Fibroblast of lung (primary cell): ENCODE measurements at regions not wholly inside any gene's neighbourhood (a gene's known extent, or its start where the extent isn't known, plus 50 kb on each side); places are given as distances from the start of the nearest gene placed in this dataset.

Source experiments
- DNase-seq, 2 donors: peaks; one replicate each; pipeline versions ENCODE4 v3.0.0 to v3.0.0-alpha.2; 2010; ENCODE audit warnings: low read depth in 2 of 2
- H2AFZ ChIP-seq: 2 replicates; pipeline ENCODE4 v1.5.1; 2012; ENCODE audit warnings: low read length, control low read depth, inconsistent platforms
- H3K27ac ChIP-seq: 2 replicates; pipeline ENCODE4 v1.5.1; 2011; ENCODE audit warnings: low read length, control low read depth; ENCODE audit not compliant: insufficient read depth
- H3K27me3 ChIP-seq: 2 replicates; pipeline ENCODE4 v1.5.1; 2011; ENCODE audit warnings: mild to moderate bottlenecking, low read length; ENCODE audit not compliant: control insufficient read depth, insufficient read depth
- H3K36me3 ChIP-seq: 2 replicates; pipeline ENCODE4 v1.5.1; 2011; ENCODE audit warnings: low read length; ENCODE audit not compliant: control insufficient read depth, insufficient read depth
- H3K4me1 ChIP-seq: 2 replicates; pipeline ENCODE4 v1.5.1; 2011; ENCODE audit warnings: low read length; ENCODE audit not compliant: control insufficient read depth, insufficient read depth; ENCODE audit errors: extremely low read depth
- H3K4me2 ChIP-seq: 2 replicates; pipeline ENCODE4 v1.5.1; 2011; ENCODE audit warnings: low read length, control low read depth; ENCODE audit not compliant: insufficient read depth; ENCODE audit errors: extremely low read depth
- H3K4me3 ChIP-seq, 4 experiments: fragments of 200-600 bp in 1 of 4; sonication (generic) in 1 of 4; replicated peaks in 1 of 4; 2 replicates each; pipeline ENCODE4 v1.5.1; 2011 to 2016; ENCODE audit warnings: low read length in 4 of 4, low read depth in 3 of 4, mild to moderate bottlenecking in 3 of 4, control low read depth in 2 of 4, inconsistent platforms in 1 of 4, mixed read lengths in 1 of 4; ENCODE audit not compliant: insufficient read depth in 1 of 4; ENCODE audit errors: control extremely low read depth in 1 of 4
- H3K79me2 ChIP-seq: 2 replicates; pipeline ENCODE4 v1.5.1; 2012; ENCODE audit warnings: mild to moderate bottlenecking, low read length, inconsistent platforms; ENCODE audit not compliant: control insufficient read depth, insufficient read depth
- H3K9ac ChIP-seq: 2 replicates; pipeline ENCODE4 v1.5.1; 2011; ENCODE audit warnings: mild to moderate bottlenecking, low read length, control low read depth; ENCODE audit not compliant: insufficient read depth
- H3K9me3 ChIP-seq: 2 replicates; pipeline ENCODE4 v1.5.1; 2012; ENCODE audit warnings: low read depth, low read length; ENCODE audit not compliant: control insufficient read depth, insufficient read depth
- H4K20me1 ChIP-seq: 2 replicates; pipeline ENCODE4 v1.5.1; 2011; ENCODE audit warnings: low read length; ENCODE audit not compliant: control insufficient read depth, insufficient read depth; ENCODE audit errors: extremely low read depth
- CTCF ChIP-seq, 2 donors: IDR thresholded peaks in 1 of 2; conservative IDR thresholded peaks in 1 of 2; 1 replicate in 1 of 2; 2 replicates in 1 of 2; pipeline ENCODE4 v1.5.1; 2011 to 2012; ENCODE audit warnings: low read length in 2 of 2, control low read depth in 1 of 2, inconsistent platforms in 1 of 2, low read depth in 1 of 2, mild to moderate bottlenecking in 1 of 2
- EZH2 ChIP-seq: IDR thresholded peaks from 2 replicates; pipeline ENCODE4 v1.5.1; 2012; ENCODE audit warnings: low read length, control low read depth, mild to moderate bottlenecking; ENCODE audit errors: missing control alignments

DNA sequence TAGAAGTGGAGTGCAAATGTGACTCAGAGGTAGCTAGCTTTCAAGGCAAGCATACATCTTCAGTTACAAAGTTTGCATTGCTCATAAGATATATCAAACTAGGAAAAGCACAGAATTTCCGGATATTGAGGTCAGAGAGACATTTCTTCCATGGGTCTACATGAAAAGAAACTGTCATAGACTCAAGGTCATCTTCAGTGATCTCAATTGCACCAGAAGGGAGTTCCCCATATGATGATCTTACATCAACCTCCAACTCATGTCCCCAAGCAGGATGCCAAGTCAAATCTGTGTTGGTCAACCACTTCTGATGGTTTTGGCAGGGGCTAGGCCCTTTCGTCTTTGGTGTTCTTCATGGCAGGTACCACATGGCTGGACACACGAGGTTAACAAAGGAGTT lies 459.9 kb upstream of the MAF start:
- Histone ChIP-seq H2AFZ (no peak overlapping the region), H3K36me3 (no peaks in the 10 kb centered on the region)
- DNase-seq, result no peak

DNA sequence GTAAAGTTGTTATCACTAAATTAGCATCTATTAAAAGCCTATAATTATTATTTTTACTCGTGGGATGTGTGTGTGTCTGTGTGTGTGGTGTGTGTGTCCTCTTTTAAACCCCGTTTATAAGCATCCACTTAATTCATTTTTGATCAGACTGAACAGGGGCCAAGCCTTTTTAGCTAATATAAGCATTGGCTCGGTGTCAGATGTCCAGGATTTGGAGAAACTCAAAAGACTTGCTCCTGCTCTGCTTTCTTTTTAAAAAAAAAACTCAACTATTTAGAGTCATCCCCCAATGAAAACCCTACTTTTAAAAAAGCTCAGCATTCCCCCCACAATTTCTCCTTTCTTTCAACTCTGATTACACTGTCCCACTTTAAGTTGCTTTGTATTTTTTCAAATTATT lies 459.3 kb upstream of the MAF start:
- no peaks in the 10 kb centered on the region for H3K9me3 ChIP-seq
- no peaks in the 10 kb centered on the region for H3K36me3 ChIP-seq
- H3K9ac ChIP-seq, result no peak overlapping the region
- H3K79me2 ChIP-seq, result no peaks in the 10 kb centered on the region
- DNase-seq, result no peak
- TF ChIP-seq CTCF (conservative IDR thresholded peaks at IDR 0.05 in 1 of 2, IDR thresholded peaks at IDR 0.05 in 1 of 2; ENCODE audit: low read depth in 1 of 2, low read length in 2 of 2), result no peak
- TF ChIP-seq EZH2, result no peak
- H3K4me3 ChIP-seq, result no peak overlapping the region
- H4K20me1 ChIP-seq, result no peaks in the 10 kb centered on the region
- H2AFZ ChIP-seq, result no peak overlapping the region
- no peaks in the 10 kb centered on the region for H3K27me3 ChIP-seq
- no peak overlapping the region for H3K4me2 ChIP-seq
- H3K27ac ChIP-seq, result no peak overlapping the region
- H3K4me1 ChIP-seq, result no peaks in the 10 kb centered on the region

More for the DNA sequence above, 459.9 kb upstream of the MAF start:
- no peaks in the 10 kb centered on the region for H3K79me2 ChIP-seq
- no peaks in the 10 kb centered on the region for H3K4me1 ChIP-seq
- no peaks in the 10 kb centered on the region for H4K20me1 ChIP-seq
- no peak overlapping the region for H3K4me3 ChIP-seq
- no peak for TF ChIP-seq EZH2
- no peak for TF ChIP-seq CTCF (conservative IDR thresholded peaks at IDR 0.05 in 1 of 2, IDR thresholded peaks at IDR 0.05 in 1 of 2; ENCODE audit: low read depth in 1 of 2, low read length in 2 of 2)
- no peak overlapping the region for H3K27ac ChIP-seq
- H3K9me3 ChIP-seq, result no peaks in the 10 kb centered on the region
- H3K27me3 ChIP-seq, result no peaks in the 10 kb centered on the region
- H3K9ac ChIP-seq, result no peak overlapping the region
- H3K4me2 ChIP-seq, result no peak overlapping the region

DNA sequence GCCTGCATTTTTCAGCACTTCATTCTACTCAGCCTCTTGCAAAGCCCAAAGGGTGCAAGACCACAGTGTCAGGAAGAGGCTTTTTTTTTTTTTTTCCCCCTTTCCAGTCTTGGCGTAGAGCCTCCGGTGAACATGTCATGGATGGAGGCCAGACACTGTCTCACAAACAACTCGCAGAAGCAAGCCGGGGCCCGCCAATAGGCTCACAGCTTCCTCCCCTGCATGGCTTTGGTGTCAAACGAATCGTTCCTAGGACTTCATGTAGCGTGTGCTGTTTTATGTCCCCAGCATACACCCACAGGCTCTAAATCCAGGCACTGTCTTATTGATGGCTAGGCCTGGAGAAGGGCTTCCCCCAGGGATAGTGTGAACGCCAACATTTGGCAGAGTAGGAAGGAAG lies 457.7 kb upstream of the MAF start:
- Histone ChIP-seq H3K4me2 (no peak overlapping the region), H3K9me3 (no peaks in the 10 kb centered on the region), H3K27me3 (no peaks in the 10 kb centered on the region), H3K27ac (no peak overlapping the region), H3K79me2 (no peaks in the 10 kb centered on the region), H3K4me3 (no peak overlapping the region), H3K4me1 (no peaks in the 10 kb centered on the region), H3K36me3 (no peaks in the 10 kb centered on the region), H2AFZ (no peak overlapping the region), H3K9ac (no peak overlapping the region), H4K20me1 (no peaks in the 10 kb centered on the region)
- peak in 1 of 2 donors; percentile 10 for DNase-seq
- TF ChIP-seq EZH2, result no peak
- TF ChIP-seq CTCF (conservative IDR thresholded peaks at IDR 0.05 in 1 of 2, IDR thresholded peaks at IDR 0.05 in 1 of 2; ENCODE audit: low read depth in 1 of 2, low read length in 2 of 2), result no peak
